HG03432 (cell line): ENCODE measurements at regions not wholly inside any gene's neighbourhood (a gene's known extent, or its start where the extent isn't known, plus 50 kb on each side); places are given as distances from the start of the nearest gene placed in this dataset.
"Not testable (repeated sequence)": the region's sequence is repeated elsewhere in the genome, so short reads cannot be mapped to it uniquely, and the experiment has no call there.

Source experiments
- ATAC-seq: cut with Tn5 transposase; IDR thresholded peaks from one replicate; pipeline ENCODE4 v1.9.1; 2021; ENCODE audit warnings: mild to moderate bottlenecking, moderate library complexity; ENCODE audit not compliant: unreplicated experiment

DNA sequence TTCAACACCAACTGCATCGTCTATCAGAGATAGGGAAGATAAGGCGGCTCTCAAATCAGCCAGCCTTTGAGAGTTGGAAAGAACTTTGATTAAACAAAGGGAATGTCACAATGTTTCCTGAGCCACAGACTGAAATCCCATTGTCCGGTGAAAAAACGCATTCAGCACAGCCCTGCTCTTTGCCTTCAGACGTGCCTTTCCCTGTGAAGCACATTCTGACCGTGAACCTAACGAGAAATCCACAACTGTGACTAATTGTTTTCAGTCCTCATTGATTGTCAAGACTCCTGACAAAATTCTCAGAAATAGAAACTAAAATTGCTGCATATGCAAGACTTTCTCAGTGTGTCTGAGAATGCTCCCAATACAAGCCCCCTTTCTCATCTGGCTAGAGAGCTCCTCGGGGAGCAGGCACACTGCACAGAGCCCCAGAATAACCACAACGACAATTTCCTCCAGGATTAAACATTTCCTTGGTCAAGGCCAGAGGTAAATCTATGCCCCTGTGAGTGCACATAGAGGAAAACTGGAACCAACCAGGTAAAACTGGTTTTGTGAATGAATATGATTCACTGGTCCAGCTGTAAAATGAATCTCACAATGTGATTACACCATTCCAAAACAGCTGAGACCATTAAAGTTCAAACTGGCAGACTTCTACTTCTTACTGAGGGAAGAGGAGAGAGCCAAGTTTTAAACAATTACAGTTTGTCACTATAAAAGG lies 561.9 kb upstream of the ID2 start:
- no peak for ATAC-seq

GRCh38 chr2:8120506-8120860 lies 561.4 kb upstream of the ID2 start:
- no peak for ATAC-seq

DNA sequence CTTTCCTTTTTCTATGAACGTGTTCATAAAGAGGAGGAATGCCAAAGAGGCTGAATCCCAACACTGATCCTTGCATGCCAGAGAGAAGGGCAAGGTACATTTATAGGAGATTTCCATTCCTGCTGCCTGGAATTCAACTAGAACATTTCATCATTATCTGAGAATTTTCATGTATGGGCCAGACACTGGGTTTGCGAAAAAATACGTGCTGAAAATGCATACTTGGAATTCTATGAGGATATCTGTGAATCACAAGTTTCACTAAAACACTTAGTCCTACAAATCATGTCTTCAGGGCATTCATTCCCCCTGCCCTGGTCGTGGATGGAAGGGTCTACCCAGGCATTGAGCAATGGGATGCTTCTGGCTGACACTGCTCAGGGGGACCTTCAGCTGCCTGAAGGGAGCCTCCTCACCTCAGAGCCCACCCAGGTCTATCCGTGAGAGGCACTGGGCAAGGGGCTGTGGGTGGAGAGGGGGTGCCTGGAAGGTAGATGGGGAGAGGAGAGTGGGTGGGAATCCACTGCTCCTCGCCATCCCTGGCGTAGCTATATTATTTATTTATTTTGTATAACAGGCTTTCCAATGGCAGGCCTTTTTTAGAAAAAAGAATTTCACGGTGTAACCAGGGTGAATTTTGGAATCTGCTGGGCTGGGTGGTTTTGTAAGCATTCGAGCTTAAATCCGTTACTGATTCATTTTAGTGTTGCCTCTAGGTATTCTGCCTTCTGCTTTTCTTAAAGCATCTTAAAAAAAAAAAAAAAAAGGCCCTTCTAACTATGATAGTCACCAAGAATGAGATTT lies 560.6 kb upstream of the ID2 start:
- ATAC-seq, result no peak

DNA sequence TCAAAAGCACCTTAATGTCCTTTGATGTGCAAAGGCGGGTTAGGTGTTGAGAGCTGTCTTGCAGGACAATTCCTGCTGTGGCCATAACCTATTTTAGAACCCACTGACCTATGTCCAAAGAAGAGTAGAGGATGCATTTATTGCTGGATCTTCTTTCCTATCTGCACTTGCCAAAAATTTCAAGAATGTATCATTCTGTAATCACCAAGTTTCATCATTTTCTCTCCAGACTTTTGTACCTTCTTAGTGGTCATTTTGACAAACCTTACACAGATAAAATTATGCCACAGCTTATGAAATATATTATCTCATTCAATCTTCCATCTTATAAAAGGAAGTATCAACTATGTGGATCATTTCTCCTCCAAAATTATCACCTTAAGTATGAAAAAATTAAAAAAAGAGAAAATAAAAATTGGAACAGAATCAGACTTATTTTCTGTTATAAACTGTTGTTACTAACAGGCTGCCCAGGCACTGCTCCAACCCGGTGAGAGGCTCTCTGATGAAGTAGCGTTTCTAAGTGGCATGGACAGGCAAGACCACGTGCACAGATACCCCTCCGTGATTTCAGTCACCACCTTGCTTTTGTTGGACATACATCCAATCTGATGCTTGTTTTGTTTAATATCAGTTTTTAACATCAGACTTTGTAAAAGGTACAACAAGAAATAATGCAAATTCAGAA lies 559.9 kb upstream of the ID2 start:
- no peak for ATAC-seq

GRCh38 chr2:8122520-8122919 lies 559.3 kb upstream of the ID2 start:
- ATAC-seq, result no peak

GRCh38 chr2:8123464-8123863 lies 558.4 kb upstream of the ID2 start:
- ATAC-seq, result no peak

- ATAC-seq, result no peak
Measured at GRCh38 chr2:8125741-8126711, 555.8 kb upstream of the ID2 start.

DNA sequence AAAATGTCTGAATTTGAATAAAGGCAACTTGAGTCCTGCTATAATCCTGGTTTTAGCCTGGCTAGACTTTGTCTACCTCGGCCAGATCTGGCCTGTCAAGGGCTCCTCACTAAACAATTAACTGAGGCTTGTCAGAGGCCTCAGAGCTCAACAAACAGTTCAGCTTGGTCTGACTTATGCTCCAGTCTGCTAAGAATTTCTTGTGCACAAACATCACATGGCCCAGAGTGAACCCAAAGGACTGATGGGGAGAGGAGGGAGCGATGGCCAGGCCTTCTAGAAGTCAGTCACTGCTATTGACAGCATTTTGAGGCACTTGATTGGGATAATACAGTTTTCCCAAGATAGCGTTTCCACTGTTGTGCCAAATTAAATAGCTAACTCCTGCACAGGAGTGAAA lies 555.1 kb upstream of the ID2 start:
- ATAC-seq, result no peak

DNA sequence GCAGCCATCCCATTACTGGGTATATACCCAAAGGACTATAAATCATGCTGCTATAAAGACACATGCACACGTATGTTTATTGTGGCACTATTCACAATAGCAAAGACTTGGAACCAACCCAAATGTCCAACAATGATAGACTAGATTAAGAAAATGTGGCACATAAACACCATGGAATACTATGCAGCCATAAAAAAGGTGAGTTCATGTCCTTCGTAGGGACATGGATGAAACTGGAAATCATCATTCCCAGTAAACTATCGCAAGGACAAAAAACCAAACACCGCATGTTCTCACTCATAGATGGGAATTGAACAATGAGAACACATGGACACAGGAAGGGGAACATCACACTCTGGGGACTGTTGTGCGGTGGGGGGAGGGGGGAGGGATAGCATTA lies 550.4 kb upstream of the ID2 start:
- not testable (repeated sequence) for ATAC-seq

GRCh38 chr2:8132351-8132831 lies 549.5 kb upstream of the ID2 start:
- no peak for ATAC-seq

DNA sequence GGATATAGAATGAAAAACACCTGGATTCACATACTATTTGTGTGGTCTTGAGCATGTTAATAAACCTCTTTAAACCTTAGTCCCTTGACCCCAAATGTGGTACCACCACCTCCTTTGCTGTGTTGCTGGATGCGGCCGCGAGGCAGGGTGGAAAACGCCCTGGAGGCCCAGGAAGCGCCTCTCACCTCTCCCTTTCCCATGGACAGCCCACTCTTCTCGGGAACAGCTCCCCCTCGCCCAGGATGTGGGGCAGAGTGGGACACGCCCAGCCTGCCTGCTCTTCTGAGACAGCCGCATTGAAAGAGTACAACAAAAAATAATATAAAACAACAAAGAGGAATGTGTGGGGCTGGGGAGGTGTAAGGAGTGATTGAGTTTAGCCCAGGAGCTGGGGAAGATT lies 549.0 kb upstream of the ID2 start:
- no peak for ATAC-seq

DNA sequence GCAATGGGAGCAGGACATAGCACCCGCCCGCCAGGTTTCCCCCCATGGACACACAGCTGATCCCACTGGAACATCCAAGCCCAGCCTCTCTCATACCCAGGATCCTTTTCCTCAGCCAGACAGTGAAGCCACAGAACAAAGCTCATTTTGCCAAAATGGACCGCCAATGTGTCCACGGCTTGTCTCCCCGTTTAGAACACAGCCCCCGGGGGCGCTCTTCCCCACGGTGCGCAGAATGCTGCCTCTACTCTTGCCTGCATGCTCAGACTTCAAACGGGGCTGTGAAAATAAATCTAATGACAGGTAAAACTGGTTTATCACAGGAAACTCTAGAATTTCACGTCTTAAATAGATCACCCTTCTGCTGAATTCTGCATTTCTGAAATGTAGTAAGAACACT lies 548.5 kb upstream of the ID2 start:
- ATAC-seq, result no peak

DNA sequence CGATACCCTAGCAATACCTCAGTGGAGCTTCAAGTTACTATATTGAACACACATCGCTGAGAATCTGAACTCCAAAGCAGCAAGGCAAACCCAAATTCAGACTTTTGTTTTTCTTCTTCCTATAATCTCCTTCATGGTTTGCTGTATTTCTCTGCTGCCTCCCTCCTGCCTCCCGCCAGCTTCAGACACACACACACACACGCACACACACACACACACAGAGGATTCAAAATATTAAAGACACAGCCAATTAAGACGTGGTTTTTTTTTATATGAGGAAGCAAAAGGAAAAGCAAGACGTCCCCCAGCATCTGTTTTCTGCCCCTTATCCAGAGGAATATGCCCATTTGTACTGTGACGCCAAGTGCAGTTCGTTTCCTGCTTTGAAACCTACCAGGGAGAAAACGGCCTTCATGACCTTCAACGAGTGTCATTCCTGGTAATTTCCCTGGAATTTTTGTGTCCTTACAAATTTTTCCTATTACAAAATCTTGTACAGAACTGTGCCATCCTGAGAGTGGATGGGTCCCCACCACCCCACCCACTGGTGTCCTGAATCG lies 547.9 kb upstream of the ID2 start:
- no peak for ATAC-seq

DNA sequence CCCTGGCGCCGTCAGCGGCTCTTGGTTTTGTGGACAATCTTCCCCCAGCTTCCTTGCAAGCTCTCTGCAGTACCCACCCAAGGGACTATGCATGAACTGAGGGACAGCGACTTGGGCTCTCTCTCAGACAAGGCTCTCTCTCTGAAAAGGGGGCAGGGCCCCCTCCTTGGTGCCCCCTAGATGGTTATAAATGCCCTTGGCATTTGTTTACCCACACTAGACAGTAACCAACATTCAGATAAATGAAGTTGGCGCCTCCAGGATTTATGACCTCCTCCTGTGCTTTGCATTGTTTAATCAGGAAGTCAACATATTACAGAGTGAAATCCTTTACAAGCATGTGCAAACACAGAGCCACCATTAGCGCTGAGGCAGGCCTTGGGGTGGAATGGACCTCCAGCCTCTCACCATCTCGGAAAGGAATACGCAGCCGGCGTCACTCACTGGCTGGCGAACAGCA lies 547.4 kb upstream of the ID2 start:
- ATAC-seq, result no peak

DNA sequence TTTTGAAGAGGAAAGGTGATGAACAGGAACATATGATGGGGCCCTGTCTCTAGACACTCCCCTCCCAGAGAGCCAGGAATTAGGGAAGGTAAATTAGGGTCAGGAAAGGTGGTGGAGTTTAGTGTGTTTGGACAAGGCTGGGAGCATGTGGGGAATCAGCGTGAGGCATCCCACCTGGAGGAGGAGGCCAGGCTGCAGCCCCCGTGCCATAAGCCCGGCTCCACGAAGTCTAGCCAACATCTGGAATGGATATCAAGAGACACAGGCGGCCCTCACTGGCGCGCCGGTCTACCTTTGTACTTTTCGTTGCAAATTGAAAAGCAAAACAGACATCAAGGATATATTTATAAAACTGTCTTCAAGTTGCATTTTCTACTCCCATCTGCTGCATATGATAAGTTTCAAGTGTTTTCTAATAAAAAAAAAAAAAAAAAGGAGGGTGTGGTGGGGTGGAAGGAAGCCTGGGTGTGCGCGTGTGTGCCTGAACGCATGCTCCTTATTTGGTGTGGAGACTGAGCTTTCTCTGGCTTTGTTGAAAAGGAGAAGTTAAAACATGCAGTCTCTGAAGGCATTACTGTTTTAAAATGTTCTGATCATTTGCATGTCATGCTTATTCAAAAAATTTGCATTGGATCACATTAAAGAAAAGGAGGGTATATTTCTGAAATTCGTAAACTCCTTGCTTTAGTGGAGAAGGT lies 546.7 kb upstream of the ID2 start:
- ATAC-seq, result no peak

DNA sequence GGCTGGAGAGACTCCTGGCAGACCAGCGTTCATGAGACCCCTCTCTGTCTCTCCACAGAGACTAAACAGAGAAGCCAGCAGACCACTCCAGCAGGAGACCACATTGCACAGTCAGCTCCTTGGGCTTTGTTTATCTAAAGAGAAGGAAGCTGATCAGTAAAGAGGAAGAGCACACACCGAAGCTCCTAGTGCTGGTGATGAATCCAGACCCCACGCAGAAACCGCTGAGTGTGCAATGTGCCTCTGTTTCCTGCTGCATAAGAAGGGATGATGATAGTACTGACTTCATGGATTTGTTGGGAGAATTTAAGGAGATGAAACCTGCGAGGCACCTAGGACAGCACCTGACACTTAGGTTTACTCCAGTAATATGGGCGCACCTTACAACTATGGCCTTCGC lies 544.1 kb upstream of the ID2 start:
- ATAC-seq, result no peak

GRCh38 chr2:8138525-8138922 lies 543.3 kb upstream of the ID2 start:
- ATAC-seq, result no peak

GRCh38 chr2:8138923-8139667 lies 542.8 kb upstream of the ID2 start:
- ATAC-seq, result no peak

GRCh38 chr2:8139668-8140200 lies 542.1 kb upstream of the ID2 start:
- no peak for ATAC-seq
